ENCODE measurements at regions not wholly inside any gene's neighbourhood (a gene's known extent, or its start where the extent isn't known, plus 50 kb on each side); places are given as distances from the start of the nearest gene placed in this dataset.

- peaks cover 7% of the 10 kb centered on the region for H3K27me3 Mint-ChIP-seq
- DNase-seq (no peak), ATAC-seq (no peak)
- no peak overlapping the region for H3K4me3 Mint-ChIP-seq
- no peaks in the 10 kb centered on the region for H3K9me3 Mint-ChIP-seq
- no peaks in the 10 kb centered on the region for H3K4me1 Mint-ChIP-seq
- no peak overlapping the region for H3K27ac Mint-ChIP-seq
Measured at GRCh38 chr15:87582169-87582568, 674.4 kb downstream of the NTRK3 start.

- Mint-ChIP-seq H3K27me3 (peaks cover 4% of the 10 kb centered on the region), H3K4me3 (no peak overlapping the region), H3K4me1 (no peaks in the 10 kb centered on the region), H3K27ac (no peak overlapping the region), H3K9me3 (no peaks in the 10 kb centered on the region)
- ATAC-seq, result no peak
- no peak for DNase-seq
Measured at GRCh38 chr15:87579537-87579936, 677.0 kb downstream of the NTRK3 start.

DNA sequence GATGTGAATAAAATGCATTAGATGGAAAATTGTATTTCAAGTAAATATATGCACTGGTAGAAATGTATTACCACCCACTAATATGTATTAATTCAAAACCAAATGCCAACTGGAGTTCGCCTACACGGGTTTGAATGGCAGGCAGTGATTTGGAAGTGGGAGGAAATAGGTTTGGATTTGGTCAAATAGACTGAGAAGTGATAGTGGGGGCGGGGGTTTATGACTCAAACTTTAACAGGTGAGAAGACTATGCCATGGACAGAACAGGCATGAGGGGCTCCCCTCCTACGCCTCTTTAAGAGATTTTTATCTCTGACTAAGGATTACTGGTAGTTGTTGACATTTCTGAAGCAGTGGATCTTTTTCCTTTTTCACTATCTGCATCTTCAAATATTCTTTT lies 677.8 kb downstream of the NTRK3 start:
- ATAC-seq (no peak), DNase-seq (no peak)
- no peaks in the 10 kb centered on the region for H3K27me3 Mint-ChIP-seq
- no peaks in the 10 kb centered on the region for H3K4me1 Mint-ChIP-seq
- H3K27ac Mint-ChIP-seq, result no peak overlapping the region
- H3K4me3 Mint-ChIP-seq, result no peak overlapping the region
- no peaks in the 10 kb centered on the region for H3K9me3 Mint-ChIP-seq

DNA sequence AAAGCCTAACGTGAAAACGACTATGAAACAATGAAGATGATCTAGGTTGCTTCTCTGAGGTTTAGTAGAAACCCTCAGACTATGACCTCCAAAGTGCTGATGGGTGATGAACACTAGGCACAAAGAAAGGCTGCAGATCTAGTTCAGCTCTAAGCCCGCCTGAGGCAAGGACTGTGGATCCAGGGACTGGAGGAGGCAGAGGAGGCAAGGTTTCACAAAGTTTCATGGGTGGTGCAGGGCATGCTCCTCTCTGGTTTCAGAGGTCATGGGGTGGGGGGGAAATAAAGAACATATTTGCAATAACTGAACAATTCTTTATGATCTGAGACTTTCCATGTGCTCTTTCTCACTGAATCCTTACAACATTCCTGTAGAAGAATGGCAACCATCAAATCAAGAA lies 679.2 kb downstream of the NTRK3 start:
- ATAC-seq (no peak), DNase-seq (no peak)
- no peak overlapping the region for H3K27ac Mint-ChIP-seq
- no peaks in the 10 kb centered on the region for H3K9me3 Mint-ChIP-seq
- no peaks in the 10 kb centered on the region for H3K27me3 Mint-ChIP-seq
- H3K4me3 Mint-ChIP-seq, result no peak overlapping the region
- H3K4me1 Mint-ChIP-seq, result no peaks in the 10 kb centered on the region

- no peaks in the 10 kb centered on the region for H3K9me3 Mint-ChIP-seq
- H3K27ac Mint-ChIP-seq, result no peak overlapping the region
- no peak for DNase-seq
- no peak for ATAC-seq
- no peaks in the 10 kb centered on the region for H3K4me1 Mint-ChIP-seq
- no peaks in the 10 kb centered on the region for H3K27me3 Mint-ChIP-seq
- no peak overlapping the region for H3K4me3 Mint-ChIP-seq
Measured at GRCh38 chr15:87576486-87577176, 679.9 kb downstream of the NTRK3 start.

- no peak overlapping the region for H3K4me3 Mint-ChIP-seq
- ATAC-seq (no peak), DNase-seq (no peak)
- H3K4me1 Mint-ChIP-seq, result no peaks in the 10 kb centered on the region
- no peaks in the 10 kb centered on the region for H3K27me3 Mint-ChIP-seq
- H3K27ac Mint-ChIP-seq, result no peak overlapping the region
- H3K9me3 Mint-ChIP-seq, result no peaks in the 10 kb centered on the region
Measured at GRCh38 chr15:87575896-87576473, 680.6 kb downstream of the NTRK3 start.

GRCh38 chr15:87573534-87573933 lies 683.0 kb downstream of the NTRK3 start:
- Mint-ChIP-seq H3K4me3 (no peak overlapping the region), H3K9me3 (no peaks in the 10 kb centered on the region), H3K4me1 (no peaks in the 10 kb centered on the region), H3K27ac (no peak overlapping the region), H3K27me3 (no peaks in the 10 kb centered on the region)
- no peak for DNase-seq
- ATAC-seq, result no peak

- H3K4me3 Mint-ChIP-seq, result no peak overlapping the region
- DNase-seq (no peak), ATAC-seq (no peak)
- no peaks in the 10 kb centered on the region for H3K27me3 Mint-ChIP-seq
- no peak overlapping the region for H3K27ac Mint-ChIP-seq
- no peaks in the 10 kb centered on the region for H3K9me3 Mint-ChIP-seq
- H3K4me1 Mint-ChIP-seq, result no peaks in the 10 kb centered on the region
Measured at GRCh38 chr15:87573039-87573438, 683.5 kb downstream of the NTRK3 start.

DNA sequence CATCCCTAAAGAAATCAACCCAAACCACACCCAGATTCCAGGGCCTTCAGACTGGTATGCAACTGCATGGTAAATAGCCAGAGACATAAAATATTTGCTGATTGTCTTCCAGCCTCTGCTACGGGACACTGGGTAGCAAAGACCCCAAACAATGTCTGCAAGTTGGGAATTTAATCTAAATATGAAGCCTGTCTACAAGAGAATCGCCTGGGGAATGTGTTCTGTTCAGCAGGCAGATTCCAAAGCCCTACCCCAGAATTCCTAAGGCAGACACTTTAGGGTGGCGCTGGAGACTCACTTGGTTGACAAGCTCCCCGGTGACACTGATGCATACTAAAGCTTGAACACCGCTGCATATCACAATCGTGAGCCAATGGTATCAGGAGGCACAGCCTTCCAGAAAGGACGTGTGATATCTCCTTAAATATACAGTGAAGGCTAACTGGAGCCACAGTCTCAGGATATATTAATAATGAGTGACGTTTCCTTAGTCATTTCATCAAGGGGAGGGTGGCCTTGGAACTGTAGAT lies 684.1 kb downstream of the NTRK3 start:
- Mint-ChIP-seq H3K4me1 (no peaks in the 10 kb centered on the region), H3K27ac (no peak overlapping the region), H3K4me3 (no peak overlapping the region), H3K27me3 (no peaks in the 10 kb centered on the region), H3K9me3 (no peaks in the 10 kb centered on the region)
- no peak for ATAC-seq
- no peak for DNase-seq

- DNase-seq (no peak), ATAC-seq (no peak)
- Mint-ChIP-seq H3K27me3 (no peaks in the 10 kb centered on the region), H3K4me1 (no peaks in the 10 kb centered on the region), H3K4me3 (no peak overlapping the region), H3K9me3 (no peaks in the 10 kb centered on the region), H3K27ac (peak overlapping the region in 1 of 2 donors; percentile 83)
Measured at GRCh38 chr15:87570206-87570605, 686.3 kb downstream of the NTRK3 start.

GRCh38 chr15:87569581-87569980 lies 687.0 kb downstream of the NTRK3 start:
- ATAC-seq, result no peak
- no peaks in the 10 kb centered on the region for H3K27me3 Mint-ChIP-seq

GRCh38 chr15:87567406-87568030 lies 689.0 kb downstream of the NTRK3 start:
- Mint-ChIP-seq H3K27me3 (peaks cover under 1% of the 10 kb centered on the region), H3K27ac (peak overlapping the region in 1 of 2 donors; percentile 59), H3K9me3 (no peaks in the 10 kb centered on the region), H3K4me3 (no peak overlapping the region), H3K4me1 (no peaks in the 10 kb centered on the region)
- ATAC-seq (no peak), DNase-seq (no peak)

More at GRCh38 chr15:87569581-87569980, 687.0 kb downstream of the NTRK3 start:
- Mint-ChIP-seq H3K9me3 (no peaks in the 10 kb centered on the region), H3K27ac (peak overlapping the region in 1 of 2 donors; percentile 36), H3K4me1 (no peaks in the 10 kb centered on the region), H3K4me3 (no peak overlapping the region)
- DNase-seq, result no peak

- Mint-ChIP-seq H3K4me3 (no peak overlapping the region), H3K27me3 (peaks cover 8% of the 10 kb centered on the region), H3K27ac (no peak overlapping the region), H3K4me1 (no peaks in the 10 kb centered on the region), H3K9me3 (no peaks in the 10 kb centered on the region)
- ATAC-seq (no peak), DNase-seq (no peak)
Measured at GRCh38 chr15:87566236-87566635, 690.3 kb downstream of the NTRK3 start.

DNA sequence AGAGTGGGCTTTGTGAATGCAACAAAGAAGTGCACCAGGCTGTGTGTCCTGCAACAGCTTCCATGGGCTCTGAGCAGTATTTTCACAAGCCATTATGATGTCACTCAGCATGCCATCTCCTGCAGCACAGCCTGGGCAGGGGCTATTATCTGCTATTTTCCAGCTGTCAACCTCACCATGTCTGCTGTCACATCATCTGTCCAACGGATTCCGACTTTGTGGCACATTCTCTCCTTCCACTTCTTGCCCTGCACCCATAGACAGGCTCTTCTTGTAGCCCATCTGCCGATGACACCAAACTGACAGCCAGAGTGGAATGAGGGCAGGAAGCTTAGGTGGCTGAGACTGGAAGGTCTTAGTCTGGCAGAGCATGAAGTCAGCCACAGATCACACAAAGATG lies 691.9 kb downstream of the NTRK3 start:
- Mint-ChIP-seq H3K27ac (no peak overlapping the region), H3K4me3 (no peak overlapping the region), H3K9me3 (no peaks in the 10 kb centered on the region), H3K4me1 (no peaks in the 10 kb centered on the region), H3K27me3 (peaks cover 8% of the 10 kb centered on the region)
- DNase-seq, result no peak
- ATAC-seq, result no peak

GRCh38 chr15:87563869-87564268 lies 692.7 kb downstream of the NTRK3 start:
- H3K9me3 Mint-ChIP-seq, result no peaks in the 10 kb centered on the region
- no peak overlapping the region for H3K4me3 Mint-ChIP-seq
- no peaks in the 10 kb centered on the region for H3K4me1 Mint-ChIP-seq
- DNase-seq (no peak), ATAC-seq (no peak)
- no peak overlapping the region for H3K27ac Mint-ChIP-seq
- peaks cover 8% of the 10 kb centered on the region for H3K27me3 Mint-ChIP-seq

GRCh38 chr15:87562203-87562602 lies 694.3 kb downstream of the NTRK3 start:
- no peaks in the 10 kb centered on the region for H3K4me1 Mint-ChIP-seq
- ATAC-seq (no peak), DNase-seq (no peak)
- no peak overlapping the region for H3K4me3 Mint-ChIP-seq
- H3K27ac Mint-ChIP-seq, result no peak overlapping the region
- H3K27me3 Mint-ChIP-seq, result peaks cover 8% of the 10 kb centered on the region
- H3K9me3 Mint-ChIP-seq, result no peaks in the 10 kb centered on the region
